ENCODE measurements at regions not wholly inside any gene's neighbourhood (a gene's known extent, or its start where the extent isn't known, plus 50 kb on each side); places are given as distances from the start of the nearest gene placed in this dataset.

DNA sequence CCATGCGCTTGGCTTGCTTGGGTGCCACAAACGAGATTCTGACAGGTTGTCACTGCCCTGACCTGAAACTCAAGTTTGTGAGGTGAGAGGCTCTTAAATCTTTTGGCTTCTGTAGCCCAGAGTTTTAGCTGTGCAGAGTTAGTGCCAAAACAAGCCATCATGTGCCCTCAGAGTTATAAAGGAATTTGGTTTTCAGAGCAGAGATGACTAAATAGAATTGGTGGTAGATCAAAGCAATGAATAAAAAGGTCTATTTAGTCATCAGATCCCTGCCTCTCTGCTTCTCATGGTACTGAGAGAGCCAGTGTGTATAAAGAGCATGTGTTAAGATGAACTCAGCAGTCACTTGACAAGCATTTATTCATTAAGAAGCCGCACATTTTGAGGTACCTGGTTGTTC lies 207.5 kb upstream of the DPH6 start:
- POLR2A ChIA-PET = no interaction called here

GRCh38 chr15:35755237-35755802 lies 209.4 kb upstream of the DPH6 start:
- no peak for ATAC-seq (ENCODE audit: low read depth)
- Histone ChIP-seq H3K36me3 (replicated peaks in 1 of 2; ENCODE audit: control extremely low read depth in 1 of 2, control insufficient read depth in 1 of 2, extremely low read depth in 1 of 2, insufficient read depth in 2 of 2, low read length in 1 of 2) (no peaks in the 10 kb centered on the region), H4K20me1 (ENCODE audit: control insufficient read depth, insufficient read depth, low read length, poor library complexity, severe bottlenecking) (no peaks in the 10 kb centered on the region), H3K27ac (ENCODE audit: low read length in 2 of 2) (no peak overlapping the region), H3K9me3 (ENCODE audit: control extremely low read depth in 1 of 3, control insufficient read depth in 2 of 3, insufficient read depth in 1 of 3, low read length in 2 of 3) (no peaks in the 10 kb centered on the region), H2AFZ (ENCODE audit: insufficient read depth, low read depth, low read length, poor library complexity, severe bottlenecking) (no peak overlapping the region), H3K9ac (ENCODE audit: low read length) (no peak overlapping the region), H3K4me3 (ENCODE audit: control extremely low read depth in 1 of 5, extremely low read depth in 1 of 5, insufficient read depth in 1 of 5, low read depth in 2 of 5, low read length in 4 of 5) (no peak overlapping the region), H3K4me1 (ENCODE audit: control insufficient read depth in 2 of 2, insufficient read depth in 2 of 2, low read length in 2 of 2) (no peaks in the 10 kb centered on the region), H3K4me2 (replicated peaks; ENCODE audit: low read depth, low read length, poor library complexity, severe bottlenecking) (no peak overlapping the region), H3K27me3 (replicated peaks in 1 of 4; ENCODE audit: control extremely low read depth in 1 of 4, control insufficient read depth in 3 of 4, insufficient read depth in 4 of 4, low read length in 3 of 4) (no peaks in the 10 kb centered on the region), H3K79me2 (ENCODE audit: control insufficient read depth, insufficient read depth, low read length) (no peaks in the 10 kb centered on the region)
- intact Hi-C loops (cut with micrococcal nuclease) = no loop called here
- DNase-seq = no peak
- ChIA-PET POLR2A (no interaction called here), CTCF (interaction anchor here (1.9 kb wide), 1 partner anchor 10 kb away, joined by 5 read pairs; no protein-coding TSS in a partner anchor)
- Mint-ChIP-seq H3K27ac (no peak overlapping the region), H3K27me3 (no peaks in the 10 kb centered on the region), H3K4me1 (no peaks in the 10 kb centered on the region), H3K9me3 (ENCODE audit: insufficient read depth) (no peaks in the 10 kb centered on the region), H3K4me3 (no peak overlapping the region)
- TF ChIP-seq EZH2 (IDR thresholded peaks at IDR 0.05; ENCODE audit: borderline replicate concordance, insufficient read depth, low read depth, low read length, poor library complexity, severe bottlenecking) (no peak), CTCF (IDR thresholded peaks at IDR 0.05) (no peak)
- no CpG with 5 or more reads among the region's 2 CpGs for WGBS (ENCODE audit: insufficient coverage)

More for the DNA sequence above, 207.5 kb upstream of the DPH6 start:
- no peaks in the 10 kb centered on the region for H3K4me1 ChIP-seq (ENCODE audit: control insufficient read depth in 2 of 2, insufficient read depth in 2 of 2, low read length in 2 of 2)
- H3K27me3 ChIP-seq (replicated peaks in 1 of 4; ENCODE audit: control extremely low read depth in 1 of 4, control insufficient read depth in 3 of 4, insufficient read depth in 4 of 4, low read length in 3 of 4) = no peaks in the 10 kb centered on the region
- H3K79me2 ChIP-seq (ENCODE audit: control insufficient read depth, insufficient read depth, low read length) = no peaks in the 10 kb centered on the region
- H3K4me2 ChIP-seq (replicated peaks; ENCODE audit: low read depth, low read length, poor library complexity, severe bottlenecking) = no peak overlapping the region
- no peak overlapping the region for H3K4me3 ChIP-seq (ENCODE audit: control extremely low read depth in 1 of 5, extremely low read depth in 1 of 5, insufficient read depth in 1 of 5, low read depth in 2 of 5, low read length in 4 of 5)
- CTCF ChIA-PET = interaction anchor here (1.0 to 2.8 kb wide), 2 partner anchors 8 to 10 kb away, joined by 4 to 8 read pairs; no protein-coding TSS in a partner anchor
- no peaks in the 10 kb centered on the region for H3K36me3 ChIP-seq (replicated peaks in 1 of 2; ENCODE audit: control extremely low read depth in 1 of 2, control insufficient read depth in 1 of 2, extremely low read depth in 1 of 2, insufficient read depth in 2 of 2, low read length in 1 of 2)
- Mint-ChIP-seq H3K9me3 (ENCODE audit: insufficient read depth) (no peaks in the 10 kb centered on the region), H3K27ac (no peak overlapping the region), H3K27me3 (no peaks in the 10 kb centered on the region), H3K4me3 (no peak overlapping the region), H3K4me1 (no peaks in the 10 kb centered on the region)
- H3K9me3 ChIP-seq (ENCODE audit: control extremely low read depth in 1 of 3, control insufficient read depth in 2 of 3, insufficient read depth in 1 of 3, low read length in 2 of 3) = no peaks in the 10 kb centered on the region
- no peak overlapping the region for H3K9ac ChIP-seq (ENCODE audit: low read length)
- no peak overlapping the region for H3K27ac ChIP-seq (ENCODE audit: low read length in 2 of 2)
- intact Hi-C loops (cut with micrococcal nuclease) = loop anchor here (5.0 kb wide), 1 partner anchor 1379 kb away; no protein-coding TSS in a partner anchor
- no peak for DNase-seq
- no peak overlapping the region for H2AFZ ChIP-seq (ENCODE audit: insufficient read depth, low read depth, low read length, poor library complexity, severe bottlenecking)
- no peak for TF ChIP-seq CTCF (IDR thresholded peaks at IDR 0.05)
- TF ChIP-seq EZH2 (IDR thresholded peaks at IDR 0.05; ENCODE audit: borderline replicate concordance, insufficient read depth, low read depth, low read length, poor library complexity, severe bottlenecking) = no peak
- no peaks in the 10 kb centered on the region for H4K20me1 ChIP-seq (ENCODE audit: control insufficient read depth, insufficient read depth, low read length, poor library complexity, severe bottlenecking)
- no peak for ATAC-seq (ENCODE audit: low read depth)
- WGBS (ENCODE audit: insufficient coverage) = 75% methylated on average over 2 of the region's 3 CpGs
